Neural progenitor cell (in vitro differentiated cells): ENCODE measurements at regions not wholly inside any gene's neighbourhood (a gene's known extent, or its start where the extent isn't known, plus 50 kb on each side); places are given as distances from the start of the nearest gene placed in this dataset.

Experiments
- EZH2phosphoT487 ChIP-seq: fragments of 200-600 bp; sonication (generic); IDR thresholded peaks from 2 replicates; pipeline ENCODE4 v1.6.1; 2017; ENCODE audit warnings: antibody characterized with exemption
- TF ChIP-seq, protein P1 (sequence below): fragments of 200-600 bp; sonication (generic); IDR thresholded peaks from 2 replicates; pipeline ENCODE4 v1.5.1; 2017; ENCODE audit warnings: antibody characterized with exemption, mild to moderate bottlenecking

- no peak for TF ChIP-seq EZH2phosphoT487
- TF ChIP-seq, protein P1, sequence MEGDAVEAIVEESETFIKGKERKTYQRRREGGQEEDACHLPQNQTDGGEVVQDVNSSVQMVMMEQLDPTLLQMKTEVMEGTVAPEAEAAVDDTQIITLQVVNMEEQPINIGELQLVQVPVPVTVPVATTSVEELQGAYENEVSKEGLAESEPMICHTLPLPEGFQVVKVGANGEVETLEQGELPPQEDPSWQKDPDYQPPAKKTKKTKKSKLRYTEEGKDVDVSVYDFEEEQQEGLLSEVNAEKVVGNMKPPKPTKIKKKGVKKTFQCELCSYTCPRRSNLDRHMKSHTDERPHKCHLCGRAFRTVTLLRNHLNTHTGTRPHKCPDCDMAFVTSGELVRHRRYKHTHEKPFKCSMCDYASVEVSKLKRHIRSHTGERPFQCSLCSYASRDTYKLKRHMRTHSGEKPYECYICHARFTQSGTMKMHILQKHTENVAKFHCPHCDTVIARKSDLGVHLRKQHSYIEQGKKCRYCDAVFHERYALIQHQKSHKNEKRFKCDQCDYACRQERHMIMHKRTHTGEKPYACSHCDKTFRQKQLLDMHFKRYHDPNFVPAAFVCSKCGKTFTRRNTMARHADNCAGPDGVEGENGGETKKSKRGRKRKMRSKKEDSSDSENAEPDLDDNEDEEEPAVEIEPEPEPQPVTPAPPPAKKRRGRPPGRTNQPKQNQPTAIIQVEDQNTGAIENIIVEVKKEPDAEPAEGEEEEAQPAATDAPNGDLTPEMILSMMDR, result no peak
These were observed 73.0 kb upstream of the ACSL1 start for GRCh38 chr4:184898793-184899192.
